ENCODE measurements at regions not wholly inside any gene's neighbourhood (a gene's known extent, or its start where the extent isn't known, plus 50 kb on each side); places are given as distances from the start of the nearest gene placed in this dataset.

DNA sequence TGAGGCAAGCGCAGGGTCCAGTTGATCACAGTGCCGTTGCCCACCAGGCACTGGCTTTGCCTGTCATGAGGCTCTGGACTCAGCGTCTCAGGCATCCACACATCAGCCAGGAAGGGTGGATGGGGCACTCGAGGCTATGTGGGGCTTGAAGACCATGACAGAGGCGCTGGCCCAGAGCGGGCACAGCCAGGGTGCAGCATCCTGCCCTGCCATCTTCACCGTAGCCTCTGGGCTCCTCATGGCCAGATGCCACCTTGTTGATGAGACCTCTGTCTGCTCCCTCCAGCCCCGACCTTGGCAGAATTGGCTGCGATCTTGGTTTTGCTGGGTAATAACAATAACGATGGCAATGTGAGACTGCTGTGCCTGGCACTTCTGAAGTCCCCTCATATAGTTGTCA is 404.2 kb upstream of the IRX2 start:
- no peak for TF ChIP-seq POLR2A (IDR thresholded peaks at IDR 0.05)
- TF ChIP-seq, protein P1, sequence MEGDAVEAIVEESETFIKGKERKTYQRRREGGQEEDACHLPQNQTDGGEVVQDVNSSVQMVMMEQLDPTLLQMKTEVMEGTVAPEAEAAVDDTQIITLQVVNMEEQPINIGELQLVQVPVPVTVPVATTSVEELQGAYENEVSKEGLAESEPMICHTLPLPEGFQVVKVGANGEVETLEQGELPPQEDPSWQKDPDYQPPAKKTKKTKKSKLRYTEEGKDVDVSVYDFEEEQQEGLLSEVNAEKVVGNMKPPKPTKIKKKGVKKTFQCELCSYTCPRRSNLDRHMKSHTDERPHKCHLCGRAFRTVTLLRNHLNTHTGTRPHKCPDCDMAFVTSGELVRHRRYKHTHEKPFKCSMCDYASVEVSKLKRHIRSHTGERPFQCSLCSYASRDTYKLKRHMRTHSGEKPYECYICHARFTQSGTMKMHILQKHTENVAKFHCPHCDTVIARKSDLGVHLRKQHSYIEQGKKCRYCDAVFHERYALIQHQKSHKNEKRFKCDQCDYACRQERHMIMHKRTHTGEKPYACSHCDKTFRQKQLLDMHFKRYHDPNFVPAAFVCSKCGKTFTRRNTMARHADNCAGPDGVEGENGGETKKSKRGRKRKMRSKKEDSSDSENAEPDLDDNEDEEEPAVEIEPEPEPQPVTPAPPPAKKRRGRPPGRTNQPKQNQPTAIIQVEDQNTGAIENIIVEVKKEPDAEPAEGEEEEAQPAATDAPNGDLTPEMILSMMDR (IDR thresholded peaks at IDR 0.05): no peak

Data from lower leg skin (tissue), 3 donors.